ENCODE measurements at regions not wholly inside any gene's neighbourhood (a gene's known extent, or its start where the extent isn't known, plus 50 kb on each side); places are given as distances from the start of the nearest gene placed in this dataset.
A peak's percentile ranks its signal among the peaks of the same experiment; 100 is the strongest.
"Not testable (repeated sequence)": the region's sequence is repeated elsewhere in the genome, so short reads cannot be mapped to it uniquely, and the experiment has no call there.

DNA sequence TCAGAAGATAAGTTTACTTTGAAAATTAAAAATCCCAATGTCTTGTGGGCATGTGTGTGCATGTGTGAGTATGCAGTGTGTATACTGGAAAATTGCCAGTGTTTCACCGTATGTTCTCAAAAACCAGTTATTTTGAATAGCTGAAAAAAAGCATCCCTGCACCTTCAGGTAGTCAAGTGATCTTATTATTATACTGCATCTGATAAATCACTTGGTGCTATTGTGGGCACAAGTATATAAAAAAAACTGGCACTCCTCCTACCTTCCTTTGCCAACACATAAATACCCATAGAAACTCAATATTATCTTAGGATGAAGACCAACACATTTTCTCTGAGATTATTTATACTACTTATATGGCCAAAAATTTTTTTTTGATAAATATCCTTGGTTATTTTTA lies 91.5 kb upstream of the MAP9 start:
- no peak for DNase-seq (ENCODE audit: low read depth in 2 of 2)

DNA sequence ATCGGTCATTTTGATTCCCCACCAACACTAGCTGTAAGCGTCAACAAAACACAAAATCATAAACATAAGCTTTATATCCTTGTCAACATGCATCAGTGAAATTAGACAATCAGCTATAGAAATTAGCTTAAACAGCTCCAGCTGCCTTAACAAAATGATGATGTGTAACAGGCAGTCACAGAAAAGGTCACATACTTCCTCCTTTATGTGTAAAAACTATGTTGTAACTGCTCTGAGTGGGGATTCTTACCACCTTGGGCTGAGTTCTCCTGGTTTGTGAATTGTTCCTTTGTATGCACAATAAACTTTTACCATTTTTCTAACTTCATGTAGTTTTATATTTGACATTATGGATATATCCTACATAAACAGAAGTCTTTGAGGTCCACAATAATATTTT lies 73.9 kb upstream of the MAP9 start:
- no peak for DNase-seq (ENCODE audit: low read depth in 2 of 2)

GRCh38 chr4:155445306-155445705 lies 68.5 kb upstream of the MAP9 start:
- no peak for DNase-seq (ENCODE audit: low read depth in 2 of 2)

GRCh38 chr4:155444721-155445120 lies 68.0 kb upstream of the MAP9 start:
- no peak for DNase-seq (ENCODE audit: low read depth in 2 of 2)

- DNase-seq (ENCODE audit: low read depth in 2 of 2): peak; percentile 7 to 31
Observed at GRCh38 chr4:155442267-155443105, 65.7 kb upstream of the MAP9 start.

DNA sequence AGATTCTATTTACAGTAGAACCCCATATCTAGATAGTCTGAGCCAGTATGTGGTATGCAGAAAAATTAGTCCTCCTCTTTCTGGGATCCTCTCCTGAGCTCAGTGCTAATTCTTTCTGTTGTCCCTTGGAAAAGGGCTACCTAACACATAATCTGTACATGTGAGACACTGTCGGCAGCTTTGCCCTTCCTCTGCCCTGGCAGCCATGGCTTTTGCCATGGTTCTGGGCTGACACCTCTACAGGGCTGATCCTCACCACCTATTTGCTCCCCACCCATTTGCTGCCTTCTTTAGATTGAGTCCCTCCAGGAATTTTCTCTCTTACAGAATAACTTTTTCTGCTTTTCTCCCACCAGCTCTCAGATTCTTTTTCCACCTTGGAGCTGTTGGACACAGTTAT lies 64.7 kb upstream of the MAP9 start:
- no peak for DNase-seq (ENCODE audit: low read depth in 2 of 2)

- DNase-seq (ENCODE audit: low read depth in 2 of 2): not testable (repeated sequence)
Observed at GRCh38 chr4:155439760-155440159, 63.0 kb upstream of the MAP9 start.

- no peak for DNase-seq (ENCODE audit: low read depth in 2 of 2)
Observed at GRCh38 chr4:155434904-155435303, 58.1 kb upstream of the MAP9 start.

DNA sequence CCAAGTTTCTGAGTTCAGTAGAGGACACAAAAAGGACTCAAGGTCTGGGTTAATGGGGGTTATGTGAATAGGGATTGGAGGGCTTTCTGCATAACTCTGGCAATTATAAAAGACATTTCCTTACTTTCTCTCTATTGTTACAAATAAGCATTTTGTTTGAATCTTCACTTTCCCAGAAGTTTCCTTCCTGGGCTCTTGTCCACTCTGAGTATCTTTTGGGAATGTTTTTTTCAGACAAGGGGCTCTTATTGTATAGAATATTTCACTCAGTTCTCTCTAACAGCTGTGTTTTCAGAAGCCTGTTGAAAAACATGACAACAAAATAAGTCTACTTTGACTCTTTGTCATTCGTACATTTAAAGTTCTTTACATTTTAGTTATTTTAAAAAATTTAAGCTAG lies 57.6 kb upstream of the MAP9 start:
- no peak for DNase-seq (ENCODE audit: low read depth in 2 of 2)

GRCh38 chr4:155433636-155434360 lies 57.0 kb upstream of the MAP9 start:
- no peak for DNase-seq (ENCODE audit: low read depth in 2 of 2)

DNA sequence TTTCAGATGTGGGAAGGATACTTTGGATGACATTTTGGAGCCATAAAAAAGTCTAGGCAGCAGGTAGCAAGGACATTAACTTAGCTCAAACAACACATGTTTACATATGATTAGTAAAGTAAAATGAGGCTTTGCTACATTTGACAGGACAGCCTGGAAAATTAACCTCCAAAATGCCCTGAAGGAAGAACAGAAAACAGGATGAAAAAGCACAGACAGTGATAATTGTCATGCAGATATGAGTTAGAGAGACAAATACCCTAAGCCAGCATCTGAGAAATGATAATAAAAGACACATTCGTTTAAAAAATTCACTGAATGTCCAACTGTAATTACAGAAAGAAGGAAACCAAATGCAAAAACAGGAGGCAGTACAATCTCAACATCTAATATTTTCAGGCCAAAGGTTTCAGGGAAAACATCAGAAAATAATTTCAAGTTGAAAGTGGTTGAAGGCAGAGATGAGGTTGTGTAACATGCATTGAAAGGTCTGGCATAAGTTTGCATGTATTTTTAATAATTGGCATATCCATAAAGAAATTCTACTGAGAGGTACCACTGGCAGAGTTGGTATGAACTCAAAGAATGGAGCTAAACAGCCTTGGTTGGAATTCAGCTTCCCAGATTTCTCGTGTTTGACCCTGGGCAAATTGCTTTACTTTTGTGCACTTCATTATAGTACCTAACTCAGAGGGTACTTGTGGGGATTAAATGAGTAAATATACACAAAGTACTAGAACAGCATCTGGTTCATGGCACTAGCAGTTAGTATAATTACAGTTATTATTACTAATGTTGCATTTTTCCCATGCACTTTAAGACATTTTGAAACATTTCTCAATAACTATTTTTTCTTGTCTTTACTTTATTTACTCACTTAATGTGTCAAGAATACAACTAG lies 54.4 kb upstream of the MAP9 start:
- DNase-seq (ENCODE audit: low read depth in 2 of 2): no peak

DNA sequence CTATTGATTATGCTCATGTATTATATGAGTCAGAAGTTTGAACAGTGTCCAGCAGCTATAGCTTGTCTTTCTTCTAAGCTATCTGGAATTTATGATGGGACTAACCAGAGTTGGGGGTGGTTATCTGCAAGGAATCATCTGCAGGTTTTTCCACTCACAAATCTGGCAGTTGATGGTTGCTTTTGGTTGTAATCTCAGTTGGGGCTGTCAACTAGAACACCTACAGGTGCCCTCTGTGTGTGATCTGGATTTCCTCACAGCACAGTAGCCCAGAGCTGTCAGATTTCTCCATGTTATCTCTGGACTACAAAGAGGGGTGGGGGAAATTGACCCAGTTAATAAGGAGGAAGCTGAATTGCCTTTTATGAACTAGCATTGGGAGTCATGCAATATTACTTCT lies 51.4 kb upstream of the MAP9 start:
- DNase-seq (ENCODE audit: low read depth in 2 of 2): no peak

GRCh38 chr4:155426953-155427352 lies 50.2 kb upstream of the MAP9 start:
- no peak for DNase-seq (ENCODE audit: low read depth in 2 of 2)

Data from stimulated activated CD8-positive, alpha-beta memory T cell treated with anti-CD3 and anti-CD28 coated beads, Interleukin-2, amount 100 ng/mL, for 1 hour (primary cell).